H1 (cell line): ENCODE measurements at regions not wholly inside any gene's neighbourhood (a gene's known extent, or its start where the extent isn't known, plus 50 kb on each side); places are given as distances from the start of the nearest gene placed in this dataset.

Source experiments
- JUN ChIP-seq: IDR thresholded peaks from 2 replicates; pipeline ENCODE4 v1.6.1; 2011; ENCODE audit warnings: low read depth, mild to moderate bottlenecking, improper control_type of control experiment, low read length
- POU5F1 ChIP-seq: IDR thresholded peaks from 2 replicates; pipeline ENCODE4 v1.6.1; 2011; ENCODE audit warnings: low read depth, mild to moderate bottlenecking, low read length, moderate library complexity

DNA sequence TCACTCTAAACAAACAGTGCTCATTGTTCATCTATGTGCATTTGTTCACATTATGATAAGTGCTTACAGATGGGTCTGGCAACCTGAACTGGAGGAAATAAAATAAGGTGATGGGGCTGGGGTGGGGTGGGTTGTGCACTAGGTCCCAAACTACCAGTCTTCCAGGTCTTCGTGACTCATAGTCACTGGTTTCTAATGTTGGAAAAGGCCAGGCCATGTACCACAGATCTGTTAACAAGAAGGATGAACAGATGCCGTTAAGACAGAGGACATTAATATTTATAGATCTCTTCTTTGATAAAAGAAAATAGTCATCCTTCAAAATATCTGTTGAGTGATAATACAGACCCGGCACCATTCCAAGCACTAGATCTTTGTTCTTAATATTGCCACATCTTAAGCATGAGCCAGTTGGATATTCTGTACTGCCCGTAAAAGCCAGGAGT lies 71.4 kb upstream of the STARD4 start (continued):
- TF ChIP-seq POU5F1 = no peak
- TF ChIP-seq JUN = no peak
